Stimulated activated CD4-positive, alpha-beta T cell treated with anti-CD3 and anti-CD28 coated beads, Interleukin-1b, Interleukin-23, amount 100 ng/mL, for 4 hours (primary cell): ENCODE measurements at regions not wholly inside any gene's neighbourhood (a gene's known extent, or its start where the extent isn't known, plus 50 kb on each side); places are given as distances from the start of the nearest gene placed in this dataset.
"Not testable (repeated sequence)": the region's sequence is repeated elsewhere in the genome, so short reads cannot be mapped to it uniquely, and the experiment has no call there.

Experiments
- DNase-seq, 2 donors: peaks; one replicate each; pipeline ENCODE4 v3.0.0-alpha.2; 2020; ENCODE audit warnings: low read depth in 2 of 2

DNA sequence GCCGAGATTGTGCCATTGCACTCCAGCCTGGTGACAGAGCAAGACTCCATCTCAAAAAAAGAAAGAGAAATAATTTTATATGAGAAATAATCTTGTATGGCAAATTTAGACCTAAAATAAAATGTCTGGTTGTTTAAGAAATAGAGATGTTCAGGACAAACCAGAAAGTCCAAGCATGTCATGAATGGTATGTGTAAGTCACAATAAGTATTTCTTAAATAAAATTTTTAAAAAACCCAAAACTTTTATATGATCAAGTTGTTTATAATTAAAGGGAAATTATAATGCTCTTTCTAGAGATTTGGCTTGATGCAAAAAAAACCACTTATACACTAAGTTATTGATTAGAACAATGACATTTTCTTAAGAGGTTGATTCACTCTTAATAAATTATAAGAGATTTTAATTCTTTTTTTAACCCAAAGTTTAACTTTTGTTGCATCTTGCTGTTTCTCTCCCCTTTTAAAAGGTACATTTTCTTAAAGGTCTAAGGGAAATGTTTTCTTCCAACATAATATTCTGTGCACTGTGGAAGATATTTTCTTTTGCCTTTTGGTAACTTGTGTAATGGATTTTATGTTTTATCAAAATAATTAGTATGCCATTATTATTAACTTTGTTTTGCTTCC is 105.7 kb downstream of the RTP4 start:
- no peak for DNase-seq

DNA sequence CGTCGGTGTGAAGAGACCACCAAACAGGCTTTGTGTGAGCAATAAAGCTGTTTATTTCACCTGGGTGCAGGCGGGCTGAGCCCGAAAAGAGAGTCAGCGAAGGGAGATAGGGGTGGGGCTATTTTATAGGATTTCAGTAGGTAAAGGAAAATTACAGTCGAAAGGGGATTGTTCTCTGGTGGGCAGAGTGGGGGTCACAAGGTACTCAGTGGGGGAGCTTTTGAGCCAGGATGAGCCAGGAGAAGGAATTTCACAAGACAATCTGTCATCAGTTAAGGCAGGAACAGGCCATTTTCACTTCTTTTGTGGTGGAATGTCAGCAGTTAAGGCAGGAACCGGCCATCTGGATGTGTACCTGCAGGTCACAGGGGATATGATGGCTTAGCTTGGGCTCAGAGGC is 98.1 kb downstream of the RTP4 start:
- DNase-seq = not testable (repeated sequence)

DNA sequence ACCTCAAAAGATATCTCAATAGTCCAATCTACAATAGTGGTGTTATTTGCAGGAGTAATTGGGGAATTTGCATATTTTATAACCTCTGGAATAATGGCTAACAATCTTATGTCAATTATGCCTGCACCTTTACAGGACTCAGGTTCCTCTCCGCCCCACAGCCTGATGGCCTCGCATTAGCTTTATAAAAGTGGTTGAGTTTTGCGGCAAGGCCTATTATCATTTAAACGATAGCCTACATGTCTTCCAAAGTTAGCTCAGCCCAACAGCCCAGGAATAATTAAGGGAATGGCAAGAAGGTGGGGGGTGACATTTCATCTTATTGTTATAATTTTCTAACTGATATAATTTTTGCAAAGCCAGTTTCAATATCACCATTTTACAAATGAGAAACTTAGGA is 97.3 kb downstream of the RTP4 start:
- no peak for DNase-seq

DNA sequence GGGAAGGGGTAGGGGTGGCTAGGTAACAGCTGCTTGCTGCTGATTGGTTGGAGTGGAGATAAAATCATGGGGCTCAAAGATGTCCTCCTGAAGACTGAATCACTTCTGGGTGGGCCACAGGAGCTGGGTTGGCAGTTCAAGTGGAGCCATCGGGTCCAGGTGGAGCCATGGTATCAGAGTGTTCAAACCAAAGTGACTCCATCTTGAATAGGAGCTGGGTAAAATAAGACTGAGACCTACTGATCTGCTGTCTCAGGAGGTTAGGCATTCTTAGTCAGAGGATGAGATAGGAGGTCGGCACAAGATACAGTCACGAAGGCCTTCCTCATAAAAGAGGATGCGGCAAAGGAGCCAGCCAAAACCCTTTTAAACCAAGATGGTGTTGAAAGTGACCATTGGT is 96.5 kb downstream of the RTP4 start:
- no peak for DNase-seq

DNA sequence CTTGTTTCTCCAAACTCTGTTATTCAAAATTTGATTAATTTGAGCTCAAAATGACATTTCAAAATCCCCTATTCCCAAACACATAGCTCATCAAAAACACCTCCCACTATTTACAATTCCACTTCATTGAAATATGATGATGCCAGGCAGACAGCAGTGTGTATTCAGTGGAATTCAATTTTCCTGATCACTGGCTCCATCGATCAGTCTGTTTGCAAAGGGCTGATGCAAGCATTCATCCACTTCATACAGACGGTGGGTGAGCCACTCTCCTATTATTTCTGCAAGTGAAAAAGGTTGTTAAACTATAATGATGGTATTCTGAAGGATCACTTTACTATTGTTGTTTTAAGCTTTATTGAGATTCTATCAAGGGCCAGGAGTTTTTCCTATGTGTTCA is 90.7 kb downstream of the RTP4 start:
- no peak for DNase-seq

DNA sequence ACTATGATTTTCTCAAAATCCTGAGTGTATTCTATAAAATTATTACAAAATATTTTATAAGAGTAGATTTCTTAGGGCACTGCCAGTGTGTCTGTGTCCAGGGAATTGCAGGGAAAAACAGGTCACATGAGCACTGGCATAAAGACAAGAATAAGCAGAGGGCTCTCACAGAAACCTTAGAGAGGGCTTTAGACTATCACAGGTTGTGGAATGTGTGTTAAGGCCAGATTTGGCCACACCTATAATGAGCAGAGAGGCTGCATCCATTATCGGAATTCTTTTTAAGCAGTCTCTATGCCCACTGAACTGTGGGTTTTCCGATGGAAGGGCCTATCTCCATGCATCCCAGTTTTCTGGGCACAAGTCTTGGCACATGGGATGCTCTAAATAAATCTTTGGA is 90.2 kb downstream of the RTP4 start:
- no peak for DNase-seq

DNA sequence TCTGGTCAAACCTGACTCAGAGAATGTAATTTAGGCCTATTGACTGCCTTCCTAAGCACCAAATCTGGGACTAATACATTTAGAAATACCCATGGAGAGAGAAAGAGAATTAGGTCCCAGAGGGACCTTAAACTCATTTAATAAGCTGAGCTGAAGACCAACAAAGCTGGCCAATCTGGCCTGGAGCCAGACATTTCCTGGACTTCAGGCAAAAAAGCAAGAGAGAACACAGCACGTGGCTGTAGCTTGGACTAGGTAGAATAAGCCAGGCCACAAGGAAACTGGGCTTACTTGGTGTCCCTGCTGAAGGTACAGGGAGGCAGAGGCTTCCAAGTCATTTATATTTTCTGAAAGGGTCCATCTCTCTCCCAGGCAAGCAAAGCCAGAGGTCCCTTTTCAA is 88.1 kb downstream of the RTP4 start:
- no peak for DNase-seq

DNA sequence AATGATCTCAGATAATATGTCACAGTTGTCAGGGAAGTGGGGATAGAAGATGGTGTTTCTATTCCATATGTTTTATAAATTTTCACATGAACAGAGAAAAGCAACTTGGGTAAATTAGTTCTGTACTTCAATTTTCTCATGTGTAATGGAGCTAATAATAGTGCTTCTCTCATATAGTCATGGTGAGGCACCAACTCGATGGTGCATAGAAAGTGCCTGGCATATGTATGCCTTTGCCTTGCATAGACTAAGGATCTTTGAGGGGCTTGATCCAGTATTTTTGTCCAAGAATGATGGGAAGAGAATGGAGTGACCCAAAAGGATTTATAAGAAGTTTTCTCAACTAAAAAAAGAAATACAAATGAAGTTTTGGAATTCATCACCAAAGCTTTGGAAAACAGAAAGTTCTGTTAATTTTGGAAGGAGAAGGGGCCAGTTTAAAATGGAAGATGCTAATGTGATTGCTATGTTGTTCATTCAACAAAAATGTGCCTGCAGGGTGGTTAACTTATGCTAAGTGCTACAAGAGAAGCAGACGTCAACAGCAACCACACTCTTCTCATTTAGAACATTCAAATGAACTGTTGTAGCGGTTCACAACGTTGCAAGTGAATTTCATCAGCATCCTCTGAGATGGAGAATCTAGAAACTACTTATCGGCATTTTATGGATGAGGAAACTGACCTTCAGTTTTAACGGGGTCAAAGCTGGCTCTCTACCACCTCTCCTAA is 86.1 kb downstream of the RTP4 start:
- no peak for DNase-seq

DNA sequence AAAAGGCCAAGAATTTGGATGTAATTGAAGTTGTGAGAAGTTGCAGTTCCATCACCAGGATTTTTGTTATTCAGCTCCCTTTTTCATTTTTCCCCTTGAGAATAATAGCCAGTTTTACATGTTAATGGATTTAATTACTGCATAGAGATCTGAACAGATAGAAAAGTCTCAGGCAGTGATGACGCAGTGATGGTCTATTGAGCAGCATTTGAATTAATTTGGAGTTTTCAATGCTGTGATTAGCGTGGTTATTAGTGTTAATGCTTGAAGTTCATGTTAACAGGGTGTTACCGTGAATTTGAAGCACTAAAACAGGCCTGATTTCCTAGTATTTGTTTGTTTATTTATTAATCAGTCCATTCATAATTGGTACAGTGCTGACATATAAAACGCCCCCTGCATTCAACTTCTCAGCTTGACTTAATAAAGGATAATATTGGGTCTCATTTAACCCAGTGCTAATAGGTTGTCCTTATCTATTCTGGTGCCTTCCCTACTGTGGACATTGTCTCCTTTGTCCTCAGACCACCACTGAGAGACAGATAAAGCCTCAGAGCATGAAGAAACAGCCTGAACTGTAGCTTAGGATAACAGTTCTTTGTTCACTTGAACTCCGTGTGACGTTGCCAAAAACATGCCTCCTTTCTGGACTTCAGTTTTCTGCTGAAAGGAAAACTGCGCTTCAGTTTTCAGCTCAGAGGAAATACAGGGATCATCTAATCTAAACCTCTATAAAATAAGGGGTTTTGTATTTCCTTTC is 82.4 kb downstream of the RTP4 start:
- no peak for DNase-seq

DNA sequence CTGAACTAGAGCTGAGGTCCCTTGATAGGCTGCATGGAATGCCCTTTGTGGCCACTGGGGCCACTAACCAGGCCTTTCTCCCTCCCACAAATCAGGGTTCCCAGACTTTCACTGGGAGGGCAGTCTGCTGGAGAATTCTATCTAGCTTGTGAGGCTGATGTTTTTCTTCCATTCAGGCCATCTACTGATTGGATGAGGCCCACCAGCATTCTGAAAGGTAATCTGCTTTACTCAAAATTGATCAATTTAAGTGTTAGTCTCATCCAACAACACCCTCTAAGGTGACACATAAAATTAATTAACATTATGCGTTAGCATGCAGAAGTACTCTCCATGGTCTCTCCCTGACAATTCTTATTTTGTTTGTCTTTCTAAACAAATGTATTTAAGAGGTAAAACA is 80.5 kb downstream of the RTP4 start:
- DNase-seq = no peak

DNA sequence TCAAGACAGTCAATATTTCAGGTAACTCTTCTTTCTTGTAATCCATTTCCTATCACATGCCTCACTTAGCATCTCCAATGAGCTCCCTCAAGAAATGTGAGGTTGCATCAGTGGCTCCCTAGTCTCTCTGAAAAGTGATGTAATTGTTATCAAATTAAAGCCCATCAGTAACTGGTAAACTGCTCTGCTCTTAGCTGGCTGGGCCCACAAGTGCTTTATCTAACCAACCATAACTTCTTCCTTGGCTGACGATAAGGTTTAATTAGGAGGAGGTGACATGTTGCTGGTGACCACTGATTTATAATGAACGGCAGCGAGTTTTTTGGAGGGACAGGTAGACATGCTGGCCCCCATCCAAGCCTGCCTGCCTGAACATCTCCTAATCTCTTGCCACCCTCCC is 79.6 kb downstream of the RTP4 start:
- no peak for DNase-seq

DNA sequence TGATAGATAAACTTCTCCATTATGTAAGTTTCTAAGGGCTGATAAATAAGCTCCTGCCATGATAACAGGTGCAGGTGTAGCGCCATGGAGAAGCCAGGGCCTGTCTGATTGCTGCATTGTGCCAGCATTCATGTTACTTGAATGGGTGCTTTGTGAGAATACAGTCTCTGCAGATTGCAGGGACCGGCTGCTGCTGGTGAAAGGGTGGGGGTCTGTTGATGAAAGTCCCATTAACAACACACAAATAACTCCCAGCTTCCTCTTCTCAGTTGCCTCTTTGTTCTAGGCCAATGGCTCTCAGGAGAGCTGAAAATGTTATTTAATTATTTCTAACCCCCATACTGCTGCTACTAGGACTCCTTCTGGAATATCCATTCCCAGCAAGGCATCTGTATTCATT is 77.2 kb downstream of the RTP4 start:
- DNase-seq = no peak

DNA sequence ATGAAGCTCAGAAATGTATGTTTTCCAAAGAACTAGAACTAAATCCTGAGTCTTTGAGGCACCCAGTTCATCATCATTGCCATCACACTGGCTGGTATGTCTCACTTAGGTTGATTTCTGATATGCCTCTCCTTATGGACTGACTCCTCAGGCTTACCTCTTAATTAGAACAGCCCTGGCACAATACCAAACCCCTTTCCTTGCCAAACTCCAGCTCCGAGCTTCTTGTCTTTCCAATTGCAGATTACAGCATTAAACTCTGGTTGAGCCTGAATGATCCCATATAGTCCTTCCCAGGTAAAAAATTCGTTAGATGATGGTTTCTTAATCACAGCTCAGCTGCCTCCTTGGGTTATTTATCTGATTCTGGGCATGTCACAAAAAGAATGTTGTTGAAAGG is 66.3 kb downstream of the RTP4 start:
- no peak for DNase-seq

DNA sequence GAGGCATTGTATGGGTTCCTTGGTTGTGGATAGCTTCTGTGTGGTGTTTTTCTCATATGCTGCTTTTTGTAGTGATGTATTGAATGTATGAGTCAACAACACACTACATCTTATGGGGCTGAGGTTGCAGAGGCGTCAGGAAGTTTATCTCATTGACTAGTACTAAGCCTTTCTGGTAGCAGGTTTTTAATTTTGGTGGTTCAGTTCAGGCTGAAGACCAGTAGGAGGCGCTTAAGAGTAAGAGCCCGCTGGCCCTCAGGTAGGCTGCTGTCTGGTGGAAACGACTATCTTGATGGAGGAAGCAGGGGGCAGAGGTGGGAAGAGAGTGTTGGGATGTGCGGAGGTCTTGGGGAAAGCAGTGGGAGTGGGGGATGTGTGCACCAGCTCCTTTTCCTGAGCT is 62.4 kb downstream of the RTP4 start:
- DNase-seq = no peak
